ENCODE measurements at regions not wholly inside any gene's neighbourhood (a gene's known extent, or its start where the extent isn't known, plus 50 kb on each side); places are given as distances from the start of the nearest gene placed in this dataset.

DNA sequence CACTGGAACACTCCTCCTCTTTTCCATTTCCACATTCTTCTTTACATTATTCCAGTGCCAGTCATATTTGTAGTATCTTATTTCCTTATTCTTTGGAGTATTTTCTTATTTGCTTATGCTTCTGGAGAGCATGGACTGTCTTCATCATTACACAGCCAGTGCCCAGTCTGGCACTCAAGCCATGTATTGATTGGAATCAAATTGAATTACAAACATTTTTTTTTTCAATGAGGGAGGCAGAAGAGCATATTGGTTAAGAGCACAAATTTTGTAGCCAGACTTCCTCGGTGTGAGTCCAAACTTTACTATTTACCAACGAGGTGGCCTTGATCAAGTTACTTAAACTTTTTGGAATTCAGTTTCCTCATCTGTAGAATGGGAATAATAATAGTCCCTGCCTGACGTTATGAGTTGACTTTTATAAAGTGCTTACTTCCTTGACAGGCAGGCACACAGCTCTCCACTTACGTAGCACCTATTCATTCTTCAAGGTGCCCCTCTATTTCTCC is 186.6 kb upstream of the BCL6 start:
- intact Hi-C loops (cut with DNase I; ENCODE audit: low total_unique reads) = no loop called here
- WGBS, 2 donors = 71 to 86% methylated on average over 4 of the region's 4 CpGs
- TF ChIP-seq CTCF (IDR thresholded peaks at IDR 0.05) (no peak), POLR2A (IDR thresholded peaks at IDR 0.05) (no peak)
- H3K4me3 ChIP-seq (ENCODE audit: low read depth, poor library complexity, severe bottlenecking) = no peak overlapping the region
- no peak for DNase-seq (ENCODE audit: low spot score in 2 of 2)

DNA sequence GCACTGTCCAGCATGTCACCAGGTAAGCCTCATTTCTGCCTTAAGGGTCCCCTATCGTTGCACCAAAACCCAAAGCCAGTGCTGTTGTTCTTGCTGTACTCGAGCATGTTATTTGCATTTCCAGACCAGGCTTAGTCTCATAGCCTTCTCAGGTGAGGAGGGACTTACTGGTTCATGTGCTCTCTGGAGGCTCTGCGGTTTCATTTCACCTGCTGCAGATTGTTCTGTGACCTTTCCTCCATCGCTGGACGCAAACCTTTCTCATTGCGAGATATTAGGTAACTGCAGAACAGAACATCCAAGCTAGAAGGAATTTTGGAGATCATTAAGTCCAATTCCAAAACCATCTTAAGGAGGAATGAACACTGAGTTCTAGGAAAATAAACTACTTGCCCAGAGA is 187.3 kb upstream of the BCL6 start:
- TF ChIP-seq CTCF (IDR thresholded peaks at IDR 0.05) = no peak
- TF ChIP-seq POLR2A (IDR thresholded peaks at IDR 0.05) = no peak
- intact Hi-C loops (cut with DNase I; ENCODE audit: low total_unique reads) = no loop called here
- no peak overlapping the region for H3K4me3 ChIP-seq (ENCODE audit: low read depth, poor library complexity, severe bottlenecking)
- DNase-seq (ENCODE audit: low spot score in 2 of 2) = no peak
- WGBS, 2 donors = 93 to 94% methylated on average over 6 of the region's 6 CpGs

DNA sequence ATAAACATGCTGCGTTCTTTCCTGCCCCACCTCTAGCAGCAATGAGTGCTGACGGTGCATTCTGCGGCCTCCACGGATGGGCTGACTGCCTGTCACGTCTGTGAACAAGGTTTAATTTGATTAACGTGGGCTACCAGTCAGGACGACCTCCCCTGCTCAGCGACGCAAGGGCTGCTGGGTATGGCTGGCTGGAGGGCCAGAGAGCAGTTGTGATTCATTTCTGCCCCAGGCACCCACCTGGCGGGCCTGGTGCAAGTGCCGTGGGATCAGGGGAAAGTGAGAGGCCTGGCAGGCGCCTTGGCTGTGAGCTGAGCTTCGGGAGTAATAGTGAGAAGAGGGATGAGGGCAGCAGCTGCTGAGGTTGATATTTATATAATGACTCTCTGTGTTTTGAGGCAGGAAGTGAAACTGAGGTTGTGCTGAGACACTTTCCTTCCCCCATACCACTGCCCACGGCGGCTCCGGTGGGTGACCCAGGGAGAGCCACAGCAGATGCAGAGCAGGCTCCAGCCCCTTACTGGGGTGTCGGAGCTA is 190.4 kb upstream of the BCL6 start:
- intact Hi-C loops (cut with DNase I; ENCODE audit: low total_unique reads) = no loop called here
- 79 to 83% methylated on average over 17 of the region's 17 CpGs for WGBS, 2 donors
- no peak for DNase-seq (ENCODE audit: low spot score in 2 of 2)
- H3K4me3 ChIP-seq (ENCODE audit: low read depth, poor library complexity, severe bottlenecking) = no peak overlapping the region
- TF ChIP-seq CTCF (IDR thresholded peaks at IDR 0.05) = no peak
- TF ChIP-seq POLR2A (IDR thresholded peaks at IDR 0.05) = no peak

- intact Hi-C loops (cut with DNase I; ENCODE audit: low total_unique reads) = no loop called here
- no peak overlapping the region for H3K4me3 ChIP-seq (ENCODE audit: low read depth, poor library complexity, severe bottlenecking)
- 83 to 87% methylated on average over 1 of the region's 1 CpG for WGBS, 2 donors
- no peak for DNase-seq (ENCODE audit: low spot score in 2 of 2)
- no peak for TF ChIP-seq POLR2A (IDR thresholded peaks at IDR 0.05)
- no peak for TF ChIP-seq CTCF (IDR thresholded peaks at IDR 0.05)
Observed at GRCh38 chr3:187936676-187937075, 191.4 kb upstream of the BCL6 start.

- intact Hi-C loops (cut with DNase I; ENCODE audit: low total_unique reads) = no loop called here
- no peak overlapping the region for H3K4me3 ChIP-seq (ENCODE audit: low read depth, poor library complexity, severe bottlenecking)
- no peak for DNase-seq (ENCODE audit: low spot score in 2 of 2)
- 92 to 94% methylated on average over 2 of the region's 2 CpGs for WGBS, 2 donors
- TF ChIP-seq POLR2A (IDR thresholded peaks at IDR 0.05) (no peak), CTCF (IDR thresholded peaks at IDR 0.05) (no peak)
Observed at GRCh38 chr3:187939891-187940290, 194.6 kb upstream of the BCL6 start.

Data from lower leg skin (tissue), 4 donors.